CD4-positive, alpha-beta T cell treated with Interleukin-15 for 4 hours (primary cell): ENCODE measurements at regions not wholly inside any gene's neighbourhood (a gene's known extent, or its start where the extent isn't known, plus 50 kb on each side); places are given as distances from the start of the nearest gene placed in this dataset.

ENCODE experiments used
- DNase-seq: peaks from one replicate; pipeline ENCODE4 v3.0.0-alpha.2; 2020; ENCODE audit warnings: low spot score

DNA sequence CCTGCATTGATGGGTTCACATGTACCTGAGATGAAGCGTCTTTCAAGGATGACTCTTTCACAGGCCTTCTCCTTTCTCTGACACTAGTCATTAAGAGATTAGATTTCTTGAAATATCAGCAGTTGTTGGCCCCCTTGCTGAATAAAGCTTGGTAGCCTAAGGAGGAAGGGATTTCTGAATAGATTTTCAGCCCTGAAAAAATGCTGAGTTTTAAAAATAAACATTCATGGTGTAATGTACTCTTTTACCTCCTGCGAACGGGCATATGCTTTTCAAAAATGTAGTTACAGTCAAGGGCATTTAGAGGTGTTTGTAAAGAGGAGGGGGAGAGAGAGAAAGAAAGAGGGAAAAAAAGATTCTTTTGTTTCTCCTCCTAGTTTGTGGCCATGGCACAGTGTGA, 222.7 kb downstream of the SOX4 start:
- no peak for DNase-seq

DNA sequence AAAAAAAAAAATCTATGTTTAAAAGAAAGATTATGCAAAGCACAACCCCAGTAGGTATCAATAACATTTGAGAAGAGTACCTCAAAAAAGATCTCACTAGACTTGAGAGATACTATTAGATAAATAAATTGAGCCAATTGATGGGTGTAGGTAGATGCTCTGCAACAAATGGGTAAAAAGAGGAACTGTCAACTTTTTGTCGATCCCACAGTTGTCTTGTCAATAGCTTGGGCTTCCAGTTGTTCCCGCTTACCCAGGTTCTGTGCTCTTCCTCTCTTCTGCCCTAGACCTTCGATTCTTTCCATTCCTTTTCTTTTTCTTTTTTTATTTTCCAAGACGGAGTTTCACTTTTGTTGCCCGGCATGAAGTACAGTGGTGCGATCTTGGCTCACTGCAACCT, 226.9 kb downstream of the SOX4 start:
- no peak for DNase-seq

DNA sequence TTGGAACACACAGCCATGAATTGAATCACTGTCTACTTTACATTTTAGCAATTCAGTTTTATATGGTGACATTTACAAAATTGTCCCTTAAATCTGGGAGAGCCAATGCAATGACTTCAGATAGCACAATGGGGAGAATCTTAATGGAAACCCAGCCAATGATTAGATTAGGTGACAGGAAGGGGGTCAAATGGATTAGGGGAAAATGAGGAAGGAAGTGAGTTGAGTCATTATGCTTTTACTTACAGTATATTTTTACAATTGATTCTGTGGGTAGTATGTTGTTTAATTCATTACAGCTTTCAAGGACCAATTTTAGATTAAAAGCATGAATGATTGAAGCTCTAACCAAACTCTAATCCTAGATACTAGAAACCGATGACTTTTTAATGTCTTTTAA, 229.8 kb downstream of the SOX4 start:
- DNase-seq: no peak

DNA sequence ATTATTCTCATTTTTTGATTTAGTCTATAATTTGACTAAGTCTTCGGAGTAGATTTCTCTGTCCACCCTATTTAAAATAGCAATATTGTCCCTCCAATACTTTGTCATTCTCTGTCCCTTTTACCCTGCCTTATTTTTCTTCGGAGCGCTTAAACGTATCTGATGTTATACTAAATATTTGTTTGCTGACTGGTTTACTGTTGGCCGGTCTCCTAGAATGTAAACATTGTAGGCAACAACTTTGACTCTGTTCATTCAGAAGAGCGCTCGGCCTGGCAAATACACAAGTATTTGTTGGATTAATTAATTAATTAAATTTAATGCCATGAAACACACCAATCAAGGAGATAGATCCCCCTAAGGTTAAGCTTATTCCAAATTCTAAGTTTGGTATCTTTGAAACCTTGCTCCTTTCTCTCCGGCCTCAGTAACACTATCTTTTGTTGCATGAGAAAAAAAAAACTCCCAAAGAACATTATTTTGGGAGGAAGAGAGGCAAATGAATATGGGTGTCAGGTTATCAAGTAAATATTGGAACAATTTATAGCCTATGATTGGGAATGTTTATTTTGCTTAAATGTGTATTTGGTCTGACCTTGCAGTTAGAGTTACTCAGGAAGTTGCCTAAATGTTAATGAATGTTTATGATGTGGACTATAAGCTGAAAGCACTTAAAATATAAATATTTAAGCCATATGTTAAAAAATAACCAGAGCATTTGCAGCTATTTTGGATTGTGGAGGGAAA, 231.1 kb downstream of the SOX4 start:
- no peak for DNase-seq

DNA sequence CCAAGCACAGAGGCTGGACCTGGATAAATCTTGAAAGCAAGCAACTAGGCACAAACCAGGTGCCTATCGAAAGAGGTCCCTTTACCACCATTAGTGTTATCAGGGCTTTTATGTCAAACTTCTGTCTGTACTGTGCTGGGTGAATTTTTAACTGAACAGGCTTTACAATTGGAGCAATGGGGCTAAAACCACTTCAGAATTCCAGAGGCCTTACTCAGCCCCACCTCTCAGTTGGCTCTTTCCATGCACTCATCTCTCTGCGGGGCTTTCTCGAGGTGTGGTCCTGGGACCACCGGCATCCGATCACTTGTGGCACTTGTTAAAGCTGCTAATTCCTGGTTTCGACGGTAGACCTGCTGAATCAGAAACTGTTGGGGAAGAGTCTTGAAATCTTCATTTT, 232.5 kb downstream of the SOX4 start:
- DNase-seq: no peak

DNA sequence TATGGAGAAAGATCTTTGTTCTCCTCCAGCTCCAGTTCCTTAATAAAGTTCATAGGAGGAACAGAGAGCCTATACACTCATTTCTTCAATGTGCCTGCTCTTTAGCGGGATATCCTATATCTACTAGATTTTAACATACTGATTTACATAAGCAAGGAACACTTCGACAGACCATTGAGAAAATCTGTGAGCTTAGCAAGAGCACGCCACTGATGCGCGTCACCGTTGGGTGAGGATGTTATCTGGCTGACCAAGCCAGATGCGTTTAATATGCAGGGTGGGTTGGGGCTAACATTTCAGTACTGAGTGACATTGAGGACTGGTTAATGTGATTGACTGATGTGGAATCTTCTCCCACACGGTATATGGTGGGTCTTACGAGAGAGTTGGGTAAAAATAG, 233.4 kb downstream of the SOX4 start:
- no peak for DNase-seq

DNA sequence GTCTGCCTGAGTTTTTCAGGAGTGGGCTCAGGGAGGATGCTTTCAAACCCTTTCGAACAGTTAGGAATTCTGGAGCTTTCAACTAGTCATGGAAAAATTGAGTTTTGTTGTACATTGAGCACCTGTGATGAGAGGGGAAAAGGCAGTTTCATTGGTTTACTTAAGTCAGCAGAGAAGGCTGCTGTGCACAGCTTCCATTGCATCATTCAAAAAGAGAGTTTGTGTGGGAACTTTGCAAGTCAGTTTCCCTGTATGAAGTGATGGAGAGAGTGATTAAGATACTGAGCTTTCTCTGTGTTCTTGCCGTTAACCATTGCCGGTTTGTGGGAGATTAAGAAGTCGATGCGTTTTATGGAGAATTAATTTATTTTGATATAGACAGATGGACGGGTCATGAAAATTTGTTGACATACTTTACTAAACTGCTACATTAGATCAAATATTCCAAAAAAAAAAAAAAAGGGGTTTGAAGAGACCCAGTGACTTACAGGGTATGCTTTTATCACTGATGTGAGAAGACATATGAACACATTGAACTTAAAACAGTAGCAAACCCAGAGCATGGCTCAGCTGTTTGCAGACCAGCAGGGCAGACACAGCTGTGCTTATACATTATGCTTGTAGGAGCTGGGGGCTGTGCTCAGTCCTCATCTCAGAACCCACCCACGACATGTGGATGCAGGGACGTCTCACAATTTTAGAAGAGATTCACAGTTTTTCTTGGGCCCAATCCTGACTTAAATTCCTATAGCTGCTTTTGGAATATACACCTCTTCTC, 234.1 kb downstream of the SOX4 start:
- no peak for DNase-seq

DNA sequence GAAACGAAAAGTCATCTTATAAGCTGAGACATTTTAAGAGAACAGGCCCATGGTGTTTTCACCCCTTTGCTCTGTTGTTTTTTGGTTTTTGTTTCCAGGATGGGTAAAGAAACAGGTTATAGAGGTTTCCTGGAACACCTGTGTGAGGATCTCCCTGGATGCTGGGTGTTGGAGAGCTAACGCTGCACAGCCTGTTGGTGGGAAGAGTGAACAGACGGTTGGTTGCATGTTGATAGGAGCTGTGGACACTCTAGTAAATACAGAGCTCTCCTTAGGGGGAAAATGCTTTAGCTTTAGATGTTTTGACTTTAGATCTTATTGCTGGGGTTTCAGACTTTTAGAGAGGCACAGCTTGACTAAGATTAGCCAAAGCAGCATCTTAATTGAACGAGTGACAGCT, 235.2 kb downstream of the SOX4 start:
- DNase-seq: no peak

DNA sequence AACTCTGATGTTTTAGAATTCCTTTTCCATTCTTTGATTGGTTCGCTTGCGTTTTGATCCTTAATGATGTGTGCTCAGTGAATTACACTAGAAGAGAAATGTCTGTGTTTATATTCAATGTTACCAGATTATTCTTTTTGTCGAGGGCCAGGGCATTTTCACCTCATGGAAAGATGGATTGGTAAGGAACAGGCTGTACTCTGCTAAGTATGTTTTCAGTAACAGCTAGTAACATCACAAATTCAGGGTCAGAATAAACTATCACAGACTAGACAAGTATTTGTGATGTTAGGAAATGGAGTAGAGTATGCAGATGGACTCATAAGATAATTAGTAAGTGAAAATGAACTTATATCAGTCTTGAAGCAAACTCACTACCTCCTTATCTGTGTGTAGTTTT, 235.6 kb downstream of the SOX4 start:
- no peak for DNase-seq

DNA sequence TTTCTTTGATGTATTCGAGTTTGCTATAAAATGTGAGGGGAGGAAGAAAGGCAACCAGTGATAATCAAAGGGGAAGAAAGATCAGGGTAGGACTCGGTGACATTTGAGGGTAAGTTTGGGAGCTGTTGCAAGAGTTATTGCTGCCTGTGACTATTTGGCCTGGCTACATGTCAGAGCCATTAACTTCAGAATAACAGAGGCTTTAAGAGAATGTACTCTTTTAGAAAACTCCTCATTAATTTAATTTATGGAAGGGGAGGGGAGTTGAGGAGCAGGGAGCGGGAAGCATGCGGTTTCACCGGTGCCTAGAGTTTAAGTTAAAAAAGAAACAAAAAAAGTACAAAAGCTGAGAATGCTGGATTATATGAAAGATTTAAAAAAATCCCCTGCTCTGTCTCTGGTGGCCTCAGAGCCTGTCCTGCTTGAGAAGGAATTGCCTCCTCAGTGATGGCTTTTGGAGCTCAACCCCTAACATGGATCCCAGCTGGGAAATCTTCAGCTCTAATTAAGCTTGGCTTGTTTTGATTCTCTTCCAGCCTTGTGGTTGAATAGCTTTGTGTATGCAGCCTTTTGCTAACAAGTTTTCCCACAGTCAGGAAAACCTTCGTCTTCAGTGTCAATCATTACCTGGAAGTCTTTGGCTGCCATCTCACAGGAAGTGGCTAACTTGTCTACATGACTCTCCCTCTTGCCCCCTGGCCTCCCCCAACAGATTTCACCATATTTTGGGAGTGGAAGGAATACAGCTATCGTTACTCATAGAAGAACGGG, 238.2 kb downstream of the SOX4 start:
- DNase-seq: no peak

DNA sequence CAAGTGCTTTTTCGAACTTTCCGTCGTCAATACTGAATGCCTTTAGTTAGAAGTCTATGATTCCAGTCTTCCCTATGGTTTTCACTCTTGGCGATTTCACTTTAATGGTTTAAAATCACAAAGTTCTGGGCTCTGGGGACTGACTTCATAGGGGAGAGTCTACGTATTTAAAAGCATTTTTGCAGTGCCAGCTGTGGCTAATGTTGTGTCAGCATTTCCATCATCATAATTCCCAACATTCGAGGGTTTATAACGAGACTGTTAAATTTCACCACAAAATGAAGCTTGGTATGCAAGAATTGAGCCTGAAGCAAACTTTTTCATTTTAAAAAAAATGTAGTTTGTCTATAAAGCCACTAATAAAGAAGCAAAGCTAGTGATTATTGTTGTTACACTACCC, 242.7 kb downstream of the SOX4 start:
- DNase-seq: no peak

DNA sequence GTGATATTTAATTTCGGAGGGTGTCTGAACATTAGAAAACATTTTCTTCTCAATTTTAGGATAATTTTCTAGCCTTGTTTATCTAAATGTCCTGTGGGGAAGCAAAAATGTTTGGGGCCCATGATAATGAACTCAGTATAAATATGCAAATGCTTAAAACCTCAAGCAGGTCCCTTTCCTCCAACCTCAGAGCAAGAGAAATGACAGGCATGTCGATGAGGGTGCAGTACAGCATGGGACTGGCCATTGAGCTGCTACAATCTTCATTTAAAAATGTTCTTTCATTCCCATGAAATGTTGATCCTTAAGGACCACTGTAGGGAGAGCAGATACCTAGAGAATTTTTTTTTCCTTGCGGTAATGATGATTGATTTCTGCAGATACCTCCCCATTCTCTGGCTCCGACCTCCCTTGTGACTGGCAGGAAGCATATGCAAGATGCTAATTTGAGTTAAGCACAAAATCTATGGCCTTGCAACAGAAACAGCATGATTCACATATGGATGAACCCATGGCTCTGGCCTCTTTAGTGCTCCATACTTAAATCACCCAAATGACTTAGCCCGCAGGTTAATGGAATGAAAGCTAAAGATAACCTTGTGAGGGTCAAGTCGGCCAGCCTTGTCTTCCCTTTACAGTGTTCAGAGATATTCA, 243.3 kb downstream of the SOX4 start:
- DNase-seq: no peak

DNA sequence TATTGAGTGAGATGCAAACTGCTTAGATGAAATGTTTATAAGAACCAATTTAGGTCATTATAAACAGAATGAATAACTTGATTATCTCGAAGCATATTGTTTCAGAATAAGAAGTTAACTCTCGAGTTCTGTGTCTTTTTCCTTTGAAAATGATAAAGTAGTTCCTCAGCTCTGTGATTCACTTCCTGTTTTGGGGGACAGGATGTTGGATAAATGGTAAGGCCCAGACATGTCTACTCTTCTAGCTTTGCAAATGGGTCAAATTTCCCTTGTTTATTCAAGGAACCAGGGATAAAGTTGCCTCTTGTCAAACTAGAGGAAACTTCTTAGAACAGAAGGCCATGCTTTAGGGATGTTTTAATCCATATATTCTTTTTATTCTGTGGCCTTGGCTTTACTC, 246.9 kb downstream of the SOX4 start:
- DNase-seq: no peak

DNA sequence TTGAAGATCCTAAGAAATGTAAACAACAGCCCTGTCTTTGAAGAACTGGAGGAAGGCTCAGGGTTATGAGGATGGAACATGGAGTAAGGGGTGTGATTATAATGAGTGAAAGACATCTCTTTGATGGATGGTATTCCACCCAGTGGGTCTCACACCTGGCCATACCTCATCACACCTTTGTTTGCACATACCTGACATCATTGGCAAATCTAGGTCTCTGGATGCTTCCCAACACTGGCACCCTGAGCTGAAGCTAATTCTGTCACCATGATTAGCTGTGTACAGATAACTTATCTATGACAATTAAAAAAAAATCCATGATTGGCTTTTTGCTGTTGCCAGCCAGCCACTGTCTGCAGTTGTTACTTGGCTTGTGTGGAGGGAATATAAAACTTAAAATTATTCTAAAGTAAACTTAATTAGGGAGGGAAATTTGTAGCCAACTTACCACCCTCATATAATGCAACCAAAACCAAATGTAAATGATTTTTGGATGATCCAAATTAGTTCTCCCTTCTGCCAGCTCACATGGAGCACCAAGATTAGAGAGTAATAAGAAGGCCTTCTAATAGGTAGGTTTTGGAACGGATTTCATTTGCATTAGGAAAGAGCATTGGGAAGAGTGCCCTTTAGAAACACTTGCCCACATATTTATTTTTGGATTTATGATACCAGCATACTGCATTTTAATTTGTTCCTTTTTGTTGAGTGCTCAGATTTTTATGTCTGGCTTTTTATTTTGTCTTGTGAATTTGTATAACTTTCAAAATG, 249.5 kb downstream of the SOX4 start:
- DNase-seq: no peak

DNA sequence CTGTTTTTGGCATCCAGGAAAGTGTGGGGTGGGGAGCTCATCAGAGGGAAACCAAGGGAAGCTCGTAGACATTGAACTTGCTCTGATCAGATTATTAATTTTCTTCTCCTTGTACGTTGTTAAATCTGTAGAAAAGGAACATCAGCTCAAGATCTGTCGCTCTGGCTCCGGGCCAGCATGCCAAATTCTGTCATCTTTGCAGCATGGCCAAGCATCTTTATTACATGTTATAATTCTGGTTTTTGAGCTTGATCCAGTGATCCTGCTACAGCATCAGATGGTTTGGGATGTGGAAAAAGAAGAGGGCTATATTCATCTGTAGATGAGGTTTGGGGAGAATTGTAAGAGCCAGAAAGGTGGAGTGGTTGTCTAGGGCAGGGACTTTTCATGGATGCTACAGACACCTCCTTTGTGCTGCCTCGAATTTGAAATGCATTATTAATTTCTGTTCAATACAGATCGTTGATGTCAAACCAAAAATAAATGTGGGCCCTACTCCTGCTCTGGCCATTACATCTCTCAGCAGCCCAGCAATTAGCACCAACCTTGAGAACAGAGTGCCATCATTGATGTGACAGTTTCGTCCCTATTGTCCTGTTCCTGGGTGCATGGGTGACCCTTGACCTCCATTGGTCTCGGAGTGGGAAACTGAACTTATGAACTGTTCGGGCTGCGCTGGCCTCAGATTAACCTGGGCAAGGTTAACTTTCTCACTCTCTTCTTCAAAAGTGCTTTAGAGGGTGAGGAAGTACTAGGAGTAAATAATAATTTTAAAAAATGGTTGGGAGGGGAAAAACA, 250.8 kb downstream of the SOX4 start:
- DNase-seq: no peak

DNA sequence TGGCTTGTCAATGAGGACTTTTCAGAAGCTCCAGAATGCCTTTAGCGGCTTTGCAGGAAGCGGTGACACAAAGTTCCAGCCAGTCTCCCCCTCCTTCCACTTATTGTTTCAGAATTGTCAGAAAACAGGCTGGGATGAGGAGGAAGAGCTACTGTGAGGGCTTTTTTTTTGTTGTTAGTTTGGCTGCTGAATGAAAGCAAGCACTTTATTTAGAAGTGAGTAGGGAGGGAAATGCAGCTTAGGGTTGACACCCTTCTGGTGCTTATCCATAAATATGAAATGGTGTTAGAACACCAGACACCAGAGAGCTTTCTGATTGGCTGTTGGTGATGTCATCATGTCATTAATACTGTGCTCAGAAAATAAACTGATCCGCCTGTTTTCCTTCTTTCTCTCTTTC, 251.5 kb downstream of the SOX4 start:
- no peak for DNase-seq

DNA sequence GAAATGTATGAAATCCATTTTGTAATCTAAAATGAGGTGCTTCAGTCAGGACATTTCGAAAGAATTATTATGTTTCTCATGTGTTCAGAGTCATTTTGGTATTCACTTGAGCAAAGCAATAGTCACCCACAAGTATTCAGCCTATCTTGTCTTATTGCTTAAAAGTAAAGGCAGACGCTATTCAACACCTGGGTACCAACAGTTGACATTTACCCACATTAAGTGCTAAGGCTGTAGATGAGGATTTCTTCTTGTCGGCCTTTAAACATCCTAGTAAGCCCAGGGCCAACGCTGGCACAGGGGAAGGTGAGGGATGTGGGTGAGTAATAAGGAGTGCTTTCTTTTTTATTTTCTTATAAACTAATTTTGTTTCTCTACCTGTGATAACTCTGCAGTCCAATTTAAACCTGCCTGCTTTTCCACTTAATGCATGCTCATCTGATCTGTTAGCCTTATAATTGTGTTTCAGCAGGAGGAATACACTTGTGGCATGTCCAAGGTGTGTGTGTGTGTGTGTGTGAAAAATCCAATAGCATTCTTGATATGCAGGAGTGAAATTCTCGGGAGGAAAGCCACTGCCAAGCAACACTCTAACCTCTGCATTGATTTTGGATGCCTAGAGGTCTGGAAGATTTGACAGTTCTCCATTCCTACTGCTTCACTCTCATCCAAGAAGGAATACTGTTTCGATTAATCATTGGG, 252.0 kb downstream of the SOX4 start:
- no peak for DNase-seq

DNA sequence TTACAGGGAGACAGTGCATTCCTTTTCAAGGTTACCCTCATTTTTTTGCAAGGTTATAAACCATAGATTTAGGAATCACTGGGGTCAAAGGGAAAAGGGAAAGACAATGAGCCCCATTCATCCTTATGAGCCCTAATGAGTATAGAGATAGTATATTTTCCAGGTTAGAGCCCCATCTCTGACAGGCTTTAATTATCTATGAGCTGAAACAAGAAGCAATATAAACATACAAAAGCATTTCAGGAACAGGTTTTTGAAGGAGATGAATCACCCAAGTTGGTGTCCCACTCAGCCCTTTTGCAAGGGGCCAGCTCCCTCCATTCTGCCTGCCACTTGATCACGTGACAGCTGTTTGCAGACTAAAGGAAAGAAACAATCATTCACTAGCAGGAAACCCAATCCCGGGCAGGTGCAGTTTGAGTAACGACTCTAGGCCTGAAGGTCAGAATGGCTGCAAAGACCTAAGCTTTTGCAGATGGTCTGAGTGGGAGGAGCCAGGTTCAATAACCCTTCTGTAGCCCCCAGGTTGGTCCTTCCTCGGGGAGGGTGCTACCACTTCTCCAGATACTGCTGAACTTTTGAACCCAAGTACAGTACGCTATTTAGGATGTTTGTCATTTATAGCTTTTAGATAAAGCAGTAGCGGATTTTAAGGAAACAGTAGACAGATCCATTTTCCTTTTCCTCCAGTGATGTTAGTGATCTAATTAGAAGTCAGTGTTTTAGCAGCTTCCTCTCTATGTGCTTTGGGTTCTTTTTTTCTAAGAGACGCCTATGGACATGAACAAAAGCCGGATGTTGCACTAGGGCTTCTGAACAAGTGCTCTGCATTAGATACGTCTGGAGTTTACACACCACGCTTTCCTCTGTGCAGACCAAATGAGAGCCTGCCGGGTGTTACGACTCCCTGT, 253.2 kb downstream of the SOX4 start:
- no peak for DNase-seq
